ENCODE measurements at regions not wholly inside any gene's neighbourhood (a gene's known extent, or its start where the extent isn't known, plus 50 kb on each side); places are given as distances from the start of the nearest gene placed in this dataset.
"Not testable (repeated sequence)": the region's sequence is repeated elsewhere in the genome, so short reads cannot be mapped to it uniquely, and the experiment has no call there.

- Histone ChIP-seq H3K36me3 (ENCODE audit: control insufficient read depth, insufficient read depth, low read length) (no peaks in the 10 kb centered on the region), H3K27me3 (replicated peaks; ENCODE audit: control insufficient read depth, insufficient read depth, low read length) (no peaks in the 10 kb centered on the region), H3K9me3 (no peaks in the 10 kb centered on the region), H3K4me1 (no peaks in the 10 kb centered on the region), H3K4me3 (ENCODE audit: low read depth, low read length) (no peak overlapping the region)
- no peak overlapping the region for H3K4me3 Mint-ChIP-seq (ENCODE audit: unreplicated experiment)
- H3K9me3 Mint-ChIP-seq (ENCODE audit: unreplicated experiment) = no peaks in the 10 kb centered on the region
- H3K4me1 Mint-ChIP-seq (ENCODE audit: low read depth, unreplicated experiment) = no peaks in the 10 kb centered on the region
- H3K27ac Mint-ChIP-seq (ENCODE audit: unreplicated experiment) = no peak overlapping the region
- intact Hi-C loops (cut with micrococcal nuclease; ENCODE audit: unreplicated experiment) = no loop called here
- H3K36me3 Mint-ChIP-seq (ENCODE audit: insufficient read depth, unreplicated experiment) = no peaks in the 10 kb centered on the region
- POLR2A ChIA-PET = no interaction called here
- no TSS peak for BruUV-seq (replicated peaks)
- no peaks in the 10 kb centered on the region for H3K27me3 Mint-ChIP-seq (ENCODE audit: insufficient read depth, unreplicated experiment)
- no peak for TF ChIP-seq CTCF (IDR thresholded peaks at IDR 0.05; ENCODE audit: insufficient read depth in 1 of 2, low read depth in 1 of 2, low read length in 1 of 2, severe bottlenecking in 1 of 2, unreplicated experiment in 1 of 2)
- DNase-seq = no peak
- CTCF ChIA-PET = no interaction called here
Observed at GRCh38 chr6:167709196-167709595, 117.5 kb upstream of the AFDN start.

- intact Hi-C loops (cut with micrococcal nuclease; ENCODE audit: unreplicated experiment); H3K9me3 ChIP-seq; CTCF ChIA-PET; H3K4me1 ChIP-seq; H3K36me3 Mint-ChIP-seq (ENCODE audit: insufficient read depth, unreplicated experiment); H3K36me3 ChIP-seq (ENCODE audit: control insufficient read depth, insufficient read depth, low read length); H3K27me3 ChIP-seq (replicated peaks; ENCODE audit: control insufficient read depth, insufficient read depth, low read length); BruUV-seq (replicated peaks); H3K9me3 Mint-ChIP-seq (ENCODE audit: unreplicated experiment); H3K27ac Mint-ChIP-seq (ENCODE audit: unreplicated experiment); H3K4me1 Mint-ChIP-seq (ENCODE audit: low read depth, unreplicated experiment); POLR2A ChIA-PET; H3K4me3 ChIP-seq (ENCODE audit: low read depth, low read length); H3K4me3 Mint-ChIP-seq (ENCODE audit: unreplicated experiment); DNase-seq; H3K27me3 Mint-ChIP-seq (ENCODE audit: insufficient read depth, unreplicated experiment): not testable (repeated sequence)
Observed at GRCh38 chr6:167709776-167710336, 116.9 kb upstream of the AFDN start.

- no TSS peak for BruUV-seq (replicated peaks)
- TF ChIP-seq CTCF (IDR thresholded peaks at IDR 0.05; ENCODE audit: insufficient read depth in 1 of 2, low read depth in 1 of 2, low read length in 1 of 2, severe bottlenecking in 1 of 2, unreplicated experiment in 1 of 2) = no peak
- no peaks in the 10 kb centered on the region for H3K36me3 ChIP-seq (ENCODE audit: control insufficient read depth, insufficient read depth, low read length)
Observed at GRCh38 chr6:167710363-167710920, 116.3 kb upstream of the AFDN start.

GRCh38 chr6:167711211-167711610 is 115.5 kb upstream of the AFDN start:
- Histone ChIP-seq H3K27me3 (replicated peaks; ENCODE audit: control insufficient read depth, insufficient read depth, low read length) (no peaks in the 10 kb centered on the region), H3K36me3 (ENCODE audit: control insufficient read depth, insufficient read depth, low read length) (no peaks in the 10 kb centered on the region), H3K9me3 (no peaks in the 10 kb centered on the region), H3K4me3 (ENCODE audit: low read depth, low read length) (no peak overlapping the region), H3K4me1 (no peaks in the 10 kb centered on the region)
- H3K4me1 Mint-ChIP-seq (ENCODE audit: low read depth, unreplicated experiment) = no peaks in the 10 kb centered on the region
- no peaks in the 10 kb centered on the region for H3K9me3 Mint-ChIP-seq (ENCODE audit: unreplicated experiment)
- H3K4me3 Mint-ChIP-seq (ENCODE audit: unreplicated experiment) = no peak overlapping the region
- TF ChIP-seq CTCF (IDR thresholded peaks at IDR 0.05; ENCODE audit: insufficient read depth in 1 of 2, low read depth in 1 of 2, low read length in 1 of 2, severe bottlenecking in 1 of 2, unreplicated experiment in 1 of 2) = no peak
- intact Hi-C loops (cut with micrococcal nuclease; ENCODE audit: unreplicated experiment) = no loop called here
- ChIA-PET CTCF (no interaction called here), POLR2A (no interaction called here)
- DNase-seq = no peak
- H3K36me3 Mint-ChIP-seq (ENCODE audit: insufficient read depth, unreplicated experiment) = no peaks in the 10 kb centered on the region
- H3K27me3 Mint-ChIP-seq (ENCODE audit: insufficient read depth, unreplicated experiment) = no peaks in the 10 kb centered on the region
- H3K27ac Mint-ChIP-seq (ENCODE audit: unreplicated experiment) = no peak overlapping the region
- BruUV-seq (replicated peaks) = no TSS peak

More at GRCh38 chr6:167710363-167710920, 116.3 kb upstream of the AFDN start:
- CTCF ChIA-PET = no interaction called here
- no peaks in the 10 kb centered on the region for H3K36me3 Mint-ChIP-seq (ENCODE audit: insufficient read depth, unreplicated experiment)
- DNase-seq = no peak
- no peaks in the 10 kb centered on the region for H3K9me3 ChIP-seq
- no peaks in the 10 kb centered on the region for H3K9me3 Mint-ChIP-seq (ENCODE audit: unreplicated experiment)
- POLR2A ChIA-PET = no interaction called here
- no peak overlapping the region for H3K4me3 Mint-ChIP-seq (ENCODE audit: unreplicated experiment)
- no peak overlapping the region for H3K27ac Mint-ChIP-seq (ENCODE audit: unreplicated experiment)
- H3K4me1 ChIP-seq = no peaks in the 10 kb centered on the region
- no peaks in the 10 kb centered on the region for H3K27me3 ChIP-seq (replicated peaks; ENCODE audit: control insufficient read depth, insufficient read depth, low read length)
- H3K4me3 ChIP-seq (ENCODE audit: low read depth, low read length) = no peak overlapping the region
- intact Hi-C loops (cut with micrococcal nuclease; ENCODE audit: unreplicated experiment) = no loop called here
- H3K27me3 Mint-ChIP-seq (ENCODE audit: insufficient read depth, unreplicated experiment) = no peaks in the 10 kb centered on the region
- no peaks in the 10 kb centered on the region for H3K4me1 Mint-ChIP-seq (ENCODE audit: low read depth, unreplicated experiment)
